ENCODE measurements at regions not wholly inside any gene's neighbourhood (a gene's known extent, or its start where the extent isn't known, plus 50 kb on each side); places are given as distances from the start of the nearest gene placed in this dataset.

- no peak overlapping the region for H3K4me2 ChIP-seq (ENCODE audit: extremely low read depth, insufficient read depth, low read length)
- no peaks in the 10 kb centered on the region for H3K36me3 ChIP-seq (ENCODE audit: control insufficient read depth, insufficient read depth, low read length)
- no peak overlapping the region for H3K9ac ChIP-seq (ENCODE audit: insufficient read depth, low read length)
- no peak overlapping the region for H2AFZ ChIP-seq (ENCODE audit: low read length)
- H3K9me3 ChIP-seq (ENCODE audit: control insufficient read depth, insufficient read depth, low read depth, low read length) = no peaks in the 10 kb centered on the region
- H3K27ac ChIP-seq (ENCODE audit: insufficient read depth, low read length) = no peak overlapping the region
- H4K20me1 ChIP-seq (ENCODE audit: control insufficient read depth, extremely low read depth, insufficient read depth, low read length) = no peaks in the 10 kb centered on the region
- no peaks in the 10 kb centered on the region for H3K4me1 ChIP-seq (ENCODE audit: control insufficient read depth, extremely low read depth, insufficient read depth, low read length)
- H3K4me3 ChIP-seq (replicated peaks in 1 of 4; ENCODE audit: control extremely low read depth in 1 of 4, insufficient read depth in 1 of 4, low read depth in 3 of 4, low read length in 4 of 4) = no peak overlapping the region
- no peaks in the 10 kb centered on the region for H3K27me3 ChIP-seq (ENCODE audit: control insufficient read depth, insufficient read depth, low read length)
- H3K79me2 ChIP-seq (ENCODE audit: control insufficient read depth, insufficient read depth, low read length) = no peaks in the 10 kb centered on the region
- DNase-seq (ENCODE audit: low read depth in 2 of 2) = peak in 1 of 2 donors; percentile 6
- TF ChIP-seq, protein P1, sequence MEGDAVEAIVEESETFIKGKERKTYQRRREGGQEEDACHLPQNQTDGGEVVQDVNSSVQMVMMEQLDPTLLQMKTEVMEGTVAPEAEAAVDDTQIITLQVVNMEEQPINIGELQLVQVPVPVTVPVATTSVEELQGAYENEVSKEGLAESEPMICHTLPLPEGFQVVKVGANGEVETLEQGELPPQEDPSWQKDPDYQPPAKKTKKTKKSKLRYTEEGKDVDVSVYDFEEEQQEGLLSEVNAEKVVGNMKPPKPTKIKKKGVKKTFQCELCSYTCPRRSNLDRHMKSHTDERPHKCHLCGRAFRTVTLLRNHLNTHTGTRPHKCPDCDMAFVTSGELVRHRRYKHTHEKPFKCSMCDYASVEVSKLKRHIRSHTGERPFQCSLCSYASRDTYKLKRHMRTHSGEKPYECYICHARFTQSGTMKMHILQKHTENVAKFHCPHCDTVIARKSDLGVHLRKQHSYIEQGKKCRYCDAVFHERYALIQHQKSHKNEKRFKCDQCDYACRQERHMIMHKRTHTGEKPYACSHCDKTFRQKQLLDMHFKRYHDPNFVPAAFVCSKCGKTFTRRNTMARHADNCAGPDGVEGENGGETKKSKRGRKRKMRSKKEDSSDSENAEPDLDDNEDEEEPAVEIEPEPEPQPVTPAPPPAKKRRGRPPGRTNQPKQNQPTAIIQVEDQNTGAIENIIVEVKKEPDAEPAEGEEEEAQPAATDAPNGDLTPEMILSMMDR (conservative IDR thresholded peaks at IDR 0.05 in 1 of 2, IDR thresholded peaks at IDR 0.05 in 1 of 2; ENCODE audit: low read depth in 1 of 2, low read length in 2 of 2) = no peak
- no peak for TF ChIP-seq EZH2 (IDR thresholded peaks at IDR 0.05; ENCODE audit: low read length, missing control alignments)
Measured at GRCh38 chr13:67791047-67791446, 560.9 kb upstream of the PCDH9 start.

GRCh38 chr13:67776151-67776550 is 546.0 kb upstream of the PCDH9 start:
- no peaks in the 10 kb centered on the region for H3K79me2 ChIP-seq (ENCODE audit: control insufficient read depth, insufficient read depth, low read length)
- no peak overlapping the region for H2AFZ ChIP-seq (ENCODE audit: low read length)
- H3K4me1 ChIP-seq (ENCODE audit: control insufficient read depth, extremely low read depth, insufficient read depth, low read length) = no peaks in the 10 kb centered on the region
- no peak for TF ChIP-seq EZH2 (IDR thresholded peaks at IDR 0.05; ENCODE audit: low read length, missing control alignments)
- TF ChIP-seq, protein P1 (conservative IDR thresholded peaks at IDR 0.05 in 1 of 2, IDR thresholded peaks at IDR 0.05 in 1 of 2; ENCODE audit: low read depth in 1 of 2, low read length in 2 of 2) = no peak
- no peak overlapping the region for H3K4me2 ChIP-seq (ENCODE audit: extremely low read depth, insufficient read depth, low read length)
- H3K9ac ChIP-seq (ENCODE audit: insufficient read depth, low read length) = no peak overlapping the region
- H3K9me3 ChIP-seq (ENCODE audit: control insufficient read depth, insufficient read depth, low read depth, low read length) = no peaks in the 10 kb centered on the region
- H3K4me3 ChIP-seq (replicated peaks in 1 of 4; ENCODE audit: control extremely low read depth in 1 of 4, insufficient read depth in 1 of 4, low read depth in 3 of 4, low read length in 4 of 4) = no peak overlapping the region
- H4K20me1 ChIP-seq (ENCODE audit: control insufficient read depth, extremely low read depth, insufficient read depth, low read length) = no peaks in the 10 kb centered on the region
- no peaks in the 10 kb centered on the region for H3K27me3 ChIP-seq (ENCODE audit: control insufficient read depth, insufficient read depth, low read length)
- H3K27ac ChIP-seq (ENCODE audit: insufficient read depth, low read length) = no peak overlapping the region
- no peaks in the 10 kb centered on the region for H3K36me3 ChIP-seq (ENCODE audit: control insufficient read depth, insufficient read depth, low read length)
- no peak for DNase-seq (ENCODE audit: low read depth in 2 of 2)

DNA sequence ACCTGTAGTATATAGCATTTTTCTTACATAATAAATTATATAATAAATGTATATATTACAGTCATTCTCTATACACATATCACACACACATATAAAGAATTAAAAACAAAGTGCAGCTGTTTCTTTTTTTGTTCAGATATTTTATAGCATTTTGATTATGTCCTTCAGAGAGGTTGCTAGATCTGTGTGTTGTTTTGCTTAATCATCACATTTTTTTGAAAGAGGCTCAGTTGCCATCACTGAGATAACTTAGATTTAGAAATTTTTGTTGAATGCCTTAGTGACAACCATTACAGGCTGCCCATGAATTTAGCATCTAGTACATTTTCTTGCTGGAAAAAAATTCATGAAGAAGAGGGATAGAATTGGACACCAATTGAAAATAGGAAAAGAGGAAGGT is 545.2 kb upstream of the PCDH9 start:
- Histone ChIP-seq H3K36me3 (ENCODE audit: control insufficient read depth, insufficient read depth, low read length) (no peaks in the 10 kb centered on the region), H3K27ac (ENCODE audit: insufficient read depth, low read length) (no peak overlapping the region), H3K4me3 (replicated peaks in 1 of 4; ENCODE audit: control extremely low read depth in 1 of 4, insufficient read depth in 1 of 4, low read depth in 3 of 4, low read length in 4 of 4) (no peak overlapping the region), H3K27me3 (ENCODE audit: control insufficient read depth, insufficient read depth, low read length) (no peaks in the 10 kb centered on the region), H3K9me3 (ENCODE audit: control insufficient read depth, insufficient read depth, low read depth, low read length) (no peaks in the 10 kb centered on the region), H3K4me1 (ENCODE audit: control insufficient read depth, extremely low read depth, insufficient read depth, low read length) (no peaks in the 10 kb centered on the region), H3K9ac (ENCODE audit: insufficient read depth, low read length) (no peak overlapping the region), H3K4me2 (ENCODE audit: extremely low read depth, insufficient read depth, low read length) (no peak overlapping the region), H4K20me1 (ENCODE audit: control insufficient read depth, extremely low read depth, insufficient read depth, low read length) (no peaks in the 10 kb centered on the region), H2AFZ (ENCODE audit: low read length) (no peak overlapping the region), H3K79me2 (ENCODE audit: control insufficient read depth, insufficient read depth, low read length) (no peaks in the 10 kb centered on the region)
- TF ChIP-seq, protein P1 (conservative IDR thresholded peaks at IDR 0.05 in 1 of 2, IDR thresholded peaks at IDR 0.05 in 1 of 2; ENCODE audit: low read depth in 1 of 2, low read length in 2 of 2) = no peak
- no peak for DNase-seq (ENCODE audit: low read depth in 2 of 2)

All from fibroblast of lung (primary cell).